Ovary (tissue), 7 donors: ENCODE measurements at regions not wholly inside any gene's neighbourhood (a gene's known extent, or its start where the extent isn't known, plus 50 kb on each side); places are given as distances from the start of the nearest gene placed in this dataset.

Experiments used
- DNase-seq, 5 donors: peaks; one replicate each; pipeline ENCODE4 v3.0.0-alpha.2; 2019 to 2020
- H3K27ac ChIP-seq, 2 donors: fragments of 200-600 bp; one replicate each; pipeline versions ENCODE4 v1.5.1 to v1.8.0; 2019 to 2022
- H3K27me3 ChIP-seq: fragments of 200-600 bp; one replicate; pipeline ENCODE4 v1.8.0; 2022
- H3K36me3 ChIP-seq: fragments of 200-600 bp; sonication (generic); one replicate; pipeline ENCODE4 v1.5.1; 2019
- H3K4me1 ChIP-seq: one replicate; pipeline ENCODE4 v1.8.1; 2013; ENCODE audit warnings: mild to moderate bottlenecking, moderate library complexity; ENCODE audit not compliant: insufficient read depth
- H3K4me3 ChIP-seq: fragments of 200-600 bp; sonication (generic); one replicate; pipeline ENCODE4 v1.5.1; 2017
- H3K9me3 ChIP-seq, 2 donors: fragments of 200-600 bp in 1 of 2; sonication (generic) in 1 of 2; one replicate each; pipeline versions ENCODE4 v1.5.1 to v1.8.1; 2013 to 2019; ENCODE audit warnings: mild to moderate bottlenecking in 1 of 2, moderate library complexity in 1 of 2
- CTCF ChIP-seq, 3 donors: fragments of 450-650 bp in 2 of 3; fragments of 200-600 bp in 1 of 3; IDR thresholded peaks; one replicate each; pipeline versions ENCODE4 v1.5.1 to v1.8.0; 2016 to 2022; ENCODE audit warnings: antibody characterized with exemption in 3 of 3, mild to moderate bottlenecking in 1 of 3
- EP300 ChIP-seq: sonication (generic); formaldehyde crosslinking; IDR thresholded peaks from one replicate; pipeline ENCODE4 v1.6.1; 2017; ENCODE audit warnings: antibody characterized with exemption
- POLR2A ChIP-seq: fragments of 450-650 bp; IDR thresholded peaks from one replicate; pipeline ENCODE4 v1.6.1; 2017; ENCODE audit warnings: antibody characterized with exemption, mild to moderate bottlenecking, moderate library complexity
- WGBS, 3 donors: extraction: QIAGEN DNeasy Blood & Tissue Kit in 1 of 3; methylation state at CpG; one replicate each; pipeline versions ENCODE4 v1.1.5 to v1.1.7; 2013 to 2017; 5-methylcytosine and 5-hydroxymethylcytosine counted together
- intact Hi-C, 4 donors: fragments of 100-400 bp; cut with DNase I; formaldehyde crosslinking; loops; one replicate each; pipeline versions ENCODE4 v1.11.0 to v1.15.1; 2022 to 2023
- donor health status: DM: no; HTN: no; CAD: no; lungs with moderate emphysema.
- donor health status: DM: no; HTN: no; CAD: no.
- donor health status: Bipolar disorder and iron deficiency.
- donor health status: DM: no; HTN: no; CAD: no.
- donor health status: DM: yes; HTN: yes; CAD: no.

- H3K4me1 ChIP-seq: no peaks in the 10 kb centered on the region
- no peaks in the 10 kb centered on the region for H3K9me3 ChIP-seq
- no peaks in the 10 kb centered on the region for H3K36me3 ChIP-seq
- no peak overlapping the region for H3K27ac ChIP-seq
- intact Hi-C loops: no loop called here
- no peak for DNase-seq
- WGBS, 3 donors: 94 to 98% (median 96%) methylated on average over 3 of the region's 3 CpGs
- H3K4me3 ChIP-seq: no peak overlapping the region
- no peaks in the 10 kb centered on the region for H3K27me3 ChIP-seq
- TF ChIP-seq EP300 (no peak), POLR2A (no peak), CTCF (IDR thresholded peaks at IDR 0.05) (no peak)
Measured at GRCh38 chr18:27608742-27609141, 423.6 kb upstream of the CHST9 start.

GRCh38 chr18:27608174-27608573, 423.1 kb upstream of the CHST9 start:
- Histone ChIP-seq H3K36me3 (no peaks in the 10 kb centered on the region), H3K9me3 (no peaks in the 10 kb centered on the region), H3K4me3 (no peak overlapping the region), H3K4me1 (no peaks in the 10 kb centered on the region), H3K27ac (no peak overlapping the region), H3K27me3 (no peaks in the 10 kb centered on the region)
- WGBS, 3 donors: 92 to 93% (median 92%) methylated on average over 3 of the region's 3 CpGs
- DNase-seq: no peak
- no peak for TF ChIP-seq EP300
- intact Hi-C loops: no loop called here

GRCh38 chr18:27606741-27607140, 421.6 kb upstream of the CHST9 start:
- no peak for DNase-seq
- no peak for TF ChIP-seq EP300
- TF ChIP-seq CTCF (IDR thresholded peaks at IDR 0.05): no peak
- no peak for TF ChIP-seq POLR2A
- WGBS, 3 donors: 36 to 50% (median 49%) methylated on average over 2 of the region's 2 CpGs
- intact Hi-C loops: no loop called here
- no peak overlapping the region for H3K4me3 ChIP-seq
- H3K36me3 ChIP-seq: no peaks in the 10 kb centered on the region
- no peaks in the 10 kb centered on the region for H3K9me3 ChIP-seq
- no peaks in the 10 kb centered on the region for H3K4me1 ChIP-seq
- no peak overlapping the region for H3K27ac ChIP-seq
- H3K27me3 ChIP-seq: no peaks in the 10 kb centered on the region

GRCh38 chr18:27605107-27605834, 420.2 kb upstream of the CHST9 start:
- Histone ChIP-seq H3K9me3 (peaks cover 0 to 3% of the 10 kb centered on the region in 2 donors), H3K27me3 (no peaks in the 10 kb centered on the region), H3K4me1 (no peaks in the 10 kb centered on the region), H3K36me3 (no peaks in the 10 kb centered on the region), H3K27ac (no peak overlapping the region), H3K4me3 (no peak overlapping the region)
- intact Hi-C loops: no loop called here
- TF ChIP-seq CTCF (IDR thresholded peaks at IDR 0.05) (peak; percentile 24 to 54 (median 31)), POLR2A (no peak), EP300 (no peak)
- 23 to 28% (median 25%) methylated on average over 5 of the region's 5 CpGs for WGBS, 3 donors
- peak in 4 of 5 donors; percentile 13 to 35 (median 24) for DNase-seq

GRCh38 chr18:27604583-27604982, 419.5 kb upstream of the CHST9 start:
- 53 to 72% (median 58%) methylated on average over 4 of the region's 4 CpGs for WGBS, 3 donors
- intact Hi-C loops: no loop called here
- Histone ChIP-seq H3K27ac (no peak overlapping the region), H3K36me3 (no peaks in the 10 kb centered on the region), H3K27me3 (no peaks in the 10 kb centered on the region), H3K9me3 (peaks cover 0 to 3% of the 10 kb centered on the region in 2 donors), H3K4me3 (no peak overlapping the region), H3K4me1 (no peaks in the 10 kb centered on the region)
- TF ChIP-seq CTCF (IDR thresholded peaks at IDR 0.05): no peak
- TF ChIP-seq POLR2A: no peak
- TF ChIP-seq EP300: no peak
- DNase-seq: no peak
